ENCODE measurements at regions not wholly inside any gene's neighbourhood (a gene's known extent, or its start where the extent isn't known, plus 50 kb on each side); places are given as distances from the start of the nearest gene placed in this dataset.

DNA sequence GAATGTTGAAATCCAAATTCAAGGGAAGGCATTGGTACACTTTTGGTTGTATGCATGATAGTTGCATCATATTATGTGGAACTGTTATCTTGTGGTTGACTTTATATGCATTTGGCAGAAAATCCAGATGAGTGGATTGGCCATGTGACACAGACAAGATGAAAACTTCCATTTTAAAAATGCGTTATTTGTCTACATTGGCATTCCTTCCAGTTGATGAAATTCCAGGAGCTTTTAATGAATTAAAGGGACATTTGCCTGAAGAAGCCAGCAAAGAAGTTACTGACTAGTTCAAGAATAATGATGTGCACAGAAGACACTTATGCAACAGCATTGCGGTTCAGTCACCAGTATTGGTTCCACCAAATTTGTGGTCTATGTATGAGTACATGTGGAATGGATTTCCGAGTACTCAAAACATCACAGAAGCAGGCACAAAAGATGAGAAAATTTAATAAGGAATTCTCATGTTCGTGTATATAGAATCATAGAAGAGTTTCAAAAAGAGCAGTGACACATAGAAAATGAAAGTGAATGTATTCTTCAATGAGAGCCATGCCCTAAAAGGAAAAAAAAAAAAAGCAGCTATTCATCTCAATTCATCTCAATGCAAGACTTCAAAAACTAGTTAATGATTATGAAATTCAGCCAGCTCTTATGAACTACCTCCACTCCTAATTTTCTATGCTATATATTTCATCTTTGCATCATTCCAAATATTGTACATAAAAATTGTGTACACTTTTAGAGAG, 232.1 kb downstream of the RBM43 start:
- no peak for TF ChIP-seq POLR2A (IDR thresholded peaks at IDR 0.05)
- TF ChIP-seq, protein P1, sequence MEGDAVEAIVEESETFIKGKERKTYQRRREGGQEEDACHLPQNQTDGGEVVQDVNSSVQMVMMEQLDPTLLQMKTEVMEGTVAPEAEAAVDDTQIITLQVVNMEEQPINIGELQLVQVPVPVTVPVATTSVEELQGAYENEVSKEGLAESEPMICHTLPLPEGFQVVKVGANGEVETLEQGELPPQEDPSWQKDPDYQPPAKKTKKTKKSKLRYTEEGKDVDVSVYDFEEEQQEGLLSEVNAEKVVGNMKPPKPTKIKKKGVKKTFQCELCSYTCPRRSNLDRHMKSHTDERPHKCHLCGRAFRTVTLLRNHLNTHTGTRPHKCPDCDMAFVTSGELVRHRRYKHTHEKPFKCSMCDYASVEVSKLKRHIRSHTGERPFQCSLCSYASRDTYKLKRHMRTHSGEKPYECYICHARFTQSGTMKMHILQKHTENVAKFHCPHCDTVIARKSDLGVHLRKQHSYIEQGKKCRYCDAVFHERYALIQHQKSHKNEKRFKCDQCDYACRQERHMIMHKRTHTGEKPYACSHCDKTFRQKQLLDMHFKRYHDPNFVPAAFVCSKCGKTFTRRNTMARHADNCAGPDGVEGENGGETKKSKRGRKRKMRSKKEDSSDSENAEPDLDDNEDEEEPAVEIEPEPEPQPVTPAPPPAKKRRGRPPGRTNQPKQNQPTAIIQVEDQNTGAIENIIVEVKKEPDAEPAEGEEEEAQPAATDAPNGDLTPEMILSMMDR (IDR thresholded peaks at IDR 0.05), result no peak

Data from esophagus squamous epithelium (tissue), 4 donors.